Endothelial cell (in vitro differentiated cells): ENCODE measurements at regions not wholly inside any gene's neighbourhood (a gene's known extent, or its start where the extent isn't known, plus 50 kb on each side); places are given as distances from the start of the nearest gene placed in this dataset.

Source experiments
- DNase-seq: peaks from one replicate; pipeline ENCODE4 v3.0.0; 2021; ENCODE audit warnings: low spot score
- H3K27ac Mint-ChIP-seq: one replicate; pipeline ENCODE4 v1.8.0; 2021; ENCODE audit warnings: mixed read lengths, inconsistent platforms; ENCODE audit not compliant: unreplicated experiment
- H3K27me3 Mint-ChIP-seq: one replicate; pipeline ENCODE4 v1.8.0; 2021; ENCODE audit warnings: mild to moderate bottlenecking, moderate library complexity, mixed read lengths, inconsistent platforms; ENCODE audit not compliant: unreplicated experiment
- H3K36me3 Mint-ChIP-seq: one replicate; pipeline ENCODE4 v1.8.0; 2021; ENCODE audit warnings: mild to moderate bottlenecking, low read depth, mixed read lengths, inconsistent platforms; ENCODE audit not compliant: unreplicated experiment
- H3K4me1 Mint-ChIP-seq: one replicate; pipeline ENCODE4 v1.8.0; 2021; ENCODE audit warnings: mild to moderate bottlenecking, mixed read lengths, inconsistent platforms; ENCODE audit not compliant: unreplicated experiment
- H3K4me3 Mint-ChIP-seq: one replicate; pipeline ENCODE4 v1.8.0; 2021; ENCODE audit warnings: mild to moderate bottlenecking, mixed read lengths, inconsistent platforms; ENCODE audit not compliant: unreplicated experiment
- H3K9me3 Mint-ChIP-seq: one replicate; pipeline ENCODE4 v1.8.0; 2021; ENCODE audit warnings: mixed read lengths, inconsistent platforms; ENCODE audit not compliant: unreplicated experiment
- CTCF ChIP-seq: fragments of 200-600 bp; sonication (generic); IDR thresholded peaks from one replicate; pipeline ENCODE4 v1.5.0; 2021; ENCODE audit warnings: antibody characterized with exemption; ENCODE audit not compliant: unreplicated experiment

GRCh38 chr15:93495799-93496637 is 407.0 kb upstream of the RGMA start:
- H3K9me3 Mint-ChIP-seq = no peaks in the 10 kb centered on the region
- peaks cover 2% of the 10 kb centered on the region for H3K27me3 Mint-ChIP-seq
- H3K4me3 Mint-ChIP-seq = no peak overlapping the region
- no peak for TF ChIP-seq CTCF
- H3K4me1 Mint-ChIP-seq = no peaks in the 10 kb centered on the region
- no peak for DNase-seq
- H3K36me3 Mint-ChIP-seq = no peaks in the 10 kb centered on the region
- H3K27ac Mint-ChIP-seq = no peak overlapping the region

GRCh38 chr15:93493172-93493571 is 404.2 kb upstream of the RGMA start:
- peaks cover 2% of the 10 kb centered on the region for H3K27me3 Mint-ChIP-seq
- no peaks in the 10 kb centered on the region for H3K4me1 Mint-ChIP-seq
- no peaks in the 10 kb centered on the region for H3K9me3 Mint-ChIP-seq
- no peak for DNase-seq
- H3K4me3 Mint-ChIP-seq = no peak overlapping the region
- H3K36me3 Mint-ChIP-seq = no peaks in the 10 kb centered on the region
- no peak overlapping the region for H3K27ac Mint-ChIP-seq
- TF ChIP-seq CTCF = no peak

GRCh38 chr15:93491291-93491690 is 402.3 kb upstream of the RGMA start:
- no peak overlapping the region for H3K4me3 Mint-ChIP-seq
- DNase-seq = no peak
- no peaks in the 10 kb centered on the region for H3K36me3 Mint-ChIP-seq
- H3K27me3 Mint-ChIP-seq = no peaks in the 10 kb centered on the region
- H3K9me3 Mint-ChIP-seq = no peaks in the 10 kb centered on the region
- no peak overlapping the region for H3K27ac Mint-ChIP-seq
- no peak for TF ChIP-seq CTCF
- no peaks in the 10 kb centered on the region for H3K4me1 Mint-ChIP-seq

- no peaks in the 10 kb centered on the region for H3K36me3 Mint-ChIP-seq
- H3K4me1 Mint-ChIP-seq = no peaks in the 10 kb centered on the region
- no peak for TF ChIP-seq CTCF
- no peaks in the 10 kb centered on the region for H3K9me3 Mint-ChIP-seq
- no peaks in the 10 kb centered on the region for H3K27me3 Mint-ChIP-seq
- no peak overlapping the region for H3K4me3 Mint-ChIP-seq
- no peak overlapping the region for H3K27ac Mint-ChIP-seq
- no peak for DNase-seq
Observed at GRCh38 chr15:93488296-93488713, 399.3 kb upstream of the RGMA start.

- H3K27me3 Mint-ChIP-seq = no peaks in the 10 kb centered on the region
- H3K4me1 Mint-ChIP-seq = no peaks in the 10 kb centered on the region
- no peak overlapping the region for H3K4me3 Mint-ChIP-seq
- no peak overlapping the region for H3K27ac Mint-ChIP-seq
- no peaks in the 10 kb centered on the region for H3K36me3 Mint-ChIP-seq
- no peak for TF ChIP-seq CTCF
- DNase-seq = no peak
- no peaks in the 10 kb centered on the region for H3K9me3 Mint-ChIP-seq
Observed at GRCh38 chr15:93486407-93487117, 397.6 kb upstream of the RGMA start.
